ENCODE measurements at regions not wholly inside any gene's neighbourhood (a gene's known extent, or its start where the extent isn't known, plus 50 kb on each side); places are given as distances from the start of the nearest gene placed in this dataset.

DNA sequence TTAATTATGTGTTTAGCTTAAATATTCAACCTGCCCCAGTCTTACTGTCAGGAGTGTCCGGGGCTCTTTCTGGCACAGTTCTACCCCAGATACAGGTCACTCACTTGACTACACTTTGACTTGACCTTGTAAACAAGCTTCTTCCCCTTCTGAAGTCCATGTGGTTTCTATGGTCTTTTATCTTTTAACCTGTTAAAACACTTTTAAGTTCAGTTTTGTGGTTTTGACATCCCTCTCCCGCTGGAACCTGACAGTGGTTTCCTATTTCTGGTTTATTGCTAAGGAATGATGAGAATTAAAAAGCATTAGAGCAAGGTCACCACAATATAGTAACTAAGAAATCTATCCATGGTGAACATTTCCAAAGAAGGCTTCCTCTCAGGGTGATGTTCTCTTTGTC is 300.1 kb downstream of the TMEM167A start:
- Histone ChIP-seq H3K4me1 (no peaks in the 10 kb centered on the region), H3K9me3 (no peaks in the 10 kb centered on the region), H3K36me3 (replicated peaks in 1 of 2; ENCODE audit: insufficient read depth in 1 of 2, low read depth in 2 of 2) (no peaks in the 10 kb centered on the region), H3K27ac (no peak overlapping the region), H3K27me3 (no peaks in the 10 kb centered on the region), H3K4me3 (no peak overlapping the region)
- 41 to 68% methylated on average over 2 of the region's 2 CpGs for WGBS, 2 donors
- TF ChIP-seq CTCF (IDR thresholded peaks at IDR 0.05) (no peak), POLR2A (IDR thresholded peaks at IDR 0.05) (no peak)
- ATAC-seq: no peak
- DNase-seq: no peak
- intact Hi-C loops (cut with DNase I): no loop called here

- DNase-seq (no peak), ATAC-seq (no peak)
- TF ChIP-seq POLR2A (IDR thresholded peaks at IDR 0.05) (no peak), CTCF (IDR thresholded peaks at IDR 0.05) (no peak)
- WGBS, 2 donors: 76 to 79% methylated on average over 4 of the region's 4 CpGs
- H3K9me3 ChIP-seq: no peaks in the 10 kb centered on the region
- intact Hi-C loops (cut with DNase I): no loop called here
- no peaks in the 10 kb centered on the region for H3K4me1 ChIP-seq
- H3K36me3 ChIP-seq (replicated peaks in 1 of 2; ENCODE audit: insufficient read depth in 1 of 2, low read depth in 2 of 2): no peaks in the 10 kb centered on the region
- H3K27ac ChIP-seq: no peak overlapping the region
- H3K4me3 ChIP-seq: no peak overlapping the region
- H3K27me3 ChIP-seq: no peaks in the 10 kb centered on the region
These were observed 304.9 kb downstream of the TMEM167A start for GRCh38 chr5:82772281-82772680.

- ATAC-seq (no peak), DNase-seq (no peak)
- Histone ChIP-seq H3K4me3 (no peak overlapping the region), H3K4me1 (no peaks in the 10 kb centered on the region), H3K27ac (no peak overlapping the region), H3K36me3 (replicated peaks in 1 of 2; ENCODE audit: insufficient read depth in 1 of 2, low read depth in 2 of 2) (no peaks in the 10 kb centered on the region), H3K9me3 (no peaks in the 10 kb centered on the region), H3K27me3 (no peaks in the 10 kb centered on the region)
- TF ChIP-seq CTCF (IDR thresholded peaks at IDR 0.05): no peak
- no peak for TF ChIP-seq POLR2A (IDR thresholded peaks at IDR 0.05)
- intact Hi-C loops (cut with DNase I): no loop called here
These were observed 311.0 kb downstream of the TMEM167A start for GRCh38 chr5:82766206-82766605.

DNA sequence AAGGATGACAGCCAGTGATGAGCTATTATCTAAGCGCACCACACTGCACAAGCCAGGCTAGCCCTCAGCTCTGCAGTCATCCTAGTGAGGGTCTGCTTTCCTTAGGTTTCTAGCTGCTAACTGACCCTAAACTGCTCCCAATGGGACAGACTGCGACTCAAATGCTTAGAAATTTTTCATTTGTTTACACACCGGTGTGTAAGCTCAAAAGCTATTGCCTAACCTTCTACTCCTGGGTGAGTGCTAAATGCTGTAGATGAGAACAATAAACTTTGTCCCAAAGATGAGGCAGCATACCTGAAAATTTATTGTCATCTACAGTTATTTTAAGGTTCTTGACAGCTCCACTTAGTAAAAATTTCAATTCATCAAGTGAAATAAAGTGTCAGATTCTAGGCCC is 311.4 kb downstream of the TMEM167A start:
- Histone ChIP-seq H3K27me3 (no peaks in the 10 kb centered on the region), H3K27ac (no peak overlapping the region), H3K36me3 (replicated peaks in 1 of 2; ENCODE audit: insufficient read depth in 1 of 2, low read depth in 2 of 2) (no peaks in the 10 kb centered on the region), H3K4me3 (no peak overlapping the region), H3K9me3 (no peaks in the 10 kb centered on the region), H3K4me1 (no peaks in the 10 kb centered on the region)
- TF ChIP-seq POLR2A (IDR thresholded peaks at IDR 0.05) (no peak), CTCF (IDR thresholded peaks at IDR 0.05) (no peak)
- 58 to 62% methylated on average over 3 of the region's 3 CpGs for WGBS, 2 donors
- no peak for ATAC-seq
- DNase-seq: no peak
- intact Hi-C loops (cut with DNase I): no loop called here

- TF ChIP-seq CTCF (IDR thresholded peaks at IDR 0.05) (no peak), POLR2A (IDR thresholded peaks at IDR 0.05) (no peak)
These were observed 316.3 kb downstream of the TMEM167A start for GRCh38 chr5:82760856-82761255.

More at GRCh38 chr5:82760856-82761255, 316.3 kb downstream of the TMEM167A start:
- no peak for ATAC-seq
- no peak for DNase-seq
- WGBS, 2 donors: 71 to 79% methylated on average over 10 of the region's 10 CpGs
- H3K4me3 ChIP-seq: no peak overlapping the region
- H3K27ac ChIP-seq: no peak overlapping the region
- no peaks in the 10 kb centered on the region for H3K36me3 ChIP-seq (replicated peaks in 1 of 2; ENCODE audit: insufficient read depth in 1 of 2, low read depth in 2 of 2)
- H3K4me1 ChIP-seq: no peaks in the 10 kb centered on the region
- intact Hi-C loops (cut with DNase I): no loop called here
- no peaks in the 10 kb centered on the region for H3K9me3 ChIP-seq
- H3K27me3 ChIP-seq: no peaks in the 10 kb centered on the region

All from body of pancreas (tissue), 4 donors.